Activated CD4-positive, alpha-beta T cell treated with anti-CD3 and anti-CD28 coated beads, Interleukin-2, amount 50 U/mL, for 24 hours (primary cell): ENCODE measurements at regions not wholly inside any gene's neighbourhood (a gene's known extent, or its start where the extent isn't known, plus 50 kb on each side); places are given as distances from the start of the nearest gene placed in this dataset.

Source experiments
- DNase-seq, 2 donors: peaks; one replicate each; pipeline ENCODE4 v3.0.0-alpha.2; 2020; ENCODE audit warnings: low read depth in 1 of 2, low spot score in 1 of 2

- no peak for DNase-seq
Observed at GRCh38 chr22:34045311-34045710, 125.0 kb upstream of the LARGE1 start.

GRCh38 chr22:34055525-34056200 is 135.4 kb upstream of the LARGE1 start:
- no peak for DNase-seq

- DNase-seq = no peak
Observed at GRCh38 chr22:34057726-34058125, 137.4 kb upstream of the LARGE1 start.

GRCh38 chr22:34064696-34065095 is 144.4 kb upstream of the LARGE1 start:
- DNase-seq = no peak

- no peak for DNase-seq
Observed at GRCh38 chr22:34067031-34067430, 146.8 kb upstream of the LARGE1 start.

- no peak for DNase-seq
Observed at GRCh38 chr22:34068001-34068400, 147.7 kb upstream of the LARGE1 start.

- no peak for DNase-seq
Observed at GRCh38 chr22:34070051-34070450, 149.8 kb upstream of the LARGE1 start.

GRCh38 chr22:34070531-34070930 is 150.3 kb upstream of the LARGE1 start:
- no peak for DNase-seq

- no peak for DNase-seq
Observed at GRCh38 chr22:34072585-34072984, 152.3 kb upstream of the LARGE1 start.

- no peak for DNase-seq
Observed at GRCh38 chr22:34080433-34080832, 160.2 kb upstream of the LARGE1 start.

GRCh38 chr22:34096770-34097169 is 176.5 kb upstream of the LARGE1 start:
- DNase-seq = no peak

- DNase-seq = no peak
Observed at GRCh38 chr22:34099278-34099677, 179.0 kb upstream of the LARGE1 start.

- no peak for DNase-seq
Observed at GRCh38 chr22:34102633-34103032, 182.4 kb upstream of the LARGE1 start.

- no peak for DNase-seq
Observed at GRCh38 chr22:34105461-34106062, 185.3 kb upstream of the LARGE1 start.

- no peak for DNase-seq
Observed at GRCh38 chr22:34108168-34108567, 187.9 kb upstream of the LARGE1 start.

- DNase-seq = peak; percentile 0 to 2
Observed at GRCh38 chr22:34111210-34111824, 191.0 kb upstream of the LARGE1 start.

- no peak for DNase-seq
Observed at GRCh38 chr22:34113381-34113780, 193.1 kb upstream of the LARGE1 start.

- no peak for DNase-seq
Observed at GRCh38 chr22:34114406-34114805, 194.1 kb upstream of the LARGE1 start.

GRCh38 chr22:34115722-34116121 is 195.4 kb upstream of the LARGE1 start:
- DNase-seq = no peak

- no peak for DNase-seq
Observed at GRCh38 chr22:34116126-34116525, 195.8 kb upstream of the LARGE1 start.

- no peak for DNase-seq
Observed at GRCh38 chr22:34122042-34122441, 201.8 kb upstream of the LARGE1 start.

GRCh38 chr22:34129691-34130486 is 209.6 kb upstream of the LARGE1 start:
- DNase-seq = no peak
